ENCODE measurements at regions not wholly inside any gene's neighbourhood (a gene's known extent, or its start where the extent isn't known, plus 50 kb on each side); places are given as distances from the start of the nearest gene placed in this dataset.

GRCh38 chr18:47595831-47596501 is 334.5 kb downstream of the SMAD2 start:
- DNase-seq (ENCODE audit: low spot score) = no peak

- DNase-seq (ENCODE audit: low spot score) = no peak
Measured at GRCh38 chr18:47594621-47595086, 335.8 kb downstream of the SMAD2 start.

GRCh38 chr18:47593744-47594472 is 336.6 kb downstream of the SMAD2 start:
- DNase-seq (ENCODE audit: low spot score) = no peak

GRCh38 chr18:47591429-47591828 is 339.0 kb downstream of the SMAD2 start:
- DNase-seq (ENCODE audit: low spot score) = no peak

GRCh38 chr18:47587587-47587986 is 336.1 kb upstream of the SKOR2 start:
- DNase-seq (ENCODE audit: low spot score) = no peak

GRCh38 chr18:47586418-47587070 is 335.1 kb upstream of the SKOR2 start:
- no peak for DNase-seq (ENCODE audit: low spot score)

- no peak for DNase-seq (ENCODE audit: low spot score)
Measured at GRCh38 chr18:47585914-47586313, 334.5 kb upstream of the SKOR2 start.

GRCh38 chr18:47585136-47585535 is 333.7 kb upstream of the SKOR2 start:
- DNase-seq (ENCODE audit: low spot score) = no peak

GRCh38 chr18:47582093-47582492 is 330.6 kb upstream of the SKOR2 start:
- DNase-seq (ENCODE audit: low spot score) = no peak

- no peak for DNase-seq (ENCODE audit: low spot score)
Measured at GRCh38 chr18:47577520-47577919, 326.1 kb upstream of the SKOR2 start.

GRCh38 chr18:47574966-47575365 is 323.5 kb upstream of the SKOR2 start:
- DNase-seq (ENCODE audit: low spot score) = no peak

GRCh38 chr18:47571957-47572356 is 320.5 kb upstream of the SKOR2 start:
- DNase-seq (ENCODE audit: low spot score) = no peak

GRCh38 chr18:47566809-47567208 is 315.3 kb upstream of the SKOR2 start:
- no peak for DNase-seq (ENCODE audit: low spot score)

- no peak for DNase-seq (ENCODE audit: low spot score)
Measured at GRCh38 chr18:47560723-47561715, 309.6 kb upstream of the SKOR2 start.

- DNase-seq (ENCODE audit: low spot score) = no peak
Measured at GRCh38 chr18:47558110-47558750, 306.8 kb upstream of the SKOR2 start.

- DNase-seq (ENCODE audit: low spot score) = no peak
Measured at GRCh38 chr18:47557160-47557559, 305.7 kb upstream of the SKOR2 start.

GRCh38 chr18:47552783-47553182 is 301.3 kb upstream of the SKOR2 start:
- no peak for DNase-seq (ENCODE audit: low spot score)

GRCh38 chr18:47550611-47551010 is 299.2 kb upstream of the SKOR2 start:
- no peak for DNase-seq (ENCODE audit: low spot score)

GRCh38 chr18:47549021-47549540 is 297.6 kb upstream of the SKOR2 start:
- DNase-seq (ENCODE audit: low spot score) = no peak

- no peak for DNase-seq (ENCODE audit: low spot score)
Measured at GRCh38 chr18:47547539-47548202, 296.2 kb upstream of the SKOR2 start.

- DNase-seq (ENCODE audit: low spot score) = no peak
Measured at GRCh38 chr18:47545613-47546012, 294.2 kb upstream of the SKOR2 start.
